HEK293 (cell line): ENCODE measurements at regions not wholly inside any gene's neighbourhood (a gene's known extent, or its start where the extent isn't known, plus 50 kb on each side); places are given as distances from the start of the nearest gene placed in this dataset.

Experiments
- ZNF184 ChIP-seq: fragments of 450-650 bp; IDR thresholded peaks from 2 replicates; pipeline ENCODE4 v1.5.1; 2018; ENCODE audit warnings: missing biosample characterization, mild to moderate bottlenecking, missing genetic modification characterization
- ZNF324 ChIP-seq: fragments of 450-650 bp; formaldehyde crosslinking; IDR thresholded peaks from 2 replicates; pipeline ENCODE4 v1.5.1; 2016; ENCODE audit warnings: missing biosample characterization, missing genetic modification characterization
- ZNF354C ChIP-seq: fragments of 450-650 bp; formaldehyde crosslinking; IDR thresholded peaks from 2 replicates; pipeline ENCODE4 v1.5.1; 2016; ENCODE audit warnings: missing biosample characterization, missing genetic modification characterization, low read depth, borderline replicate concordance
- ZNF510 ChIP-seq: fragments of 450-650 bp; formaldehyde crosslinking; IDR thresholded peaks from 2 replicates; pipeline ENCODE4 v1.5.1; 2018; ENCODE audit warnings: mild to moderate bottlenecking, missing genetic modification characterization, missing biosample characterization; ENCODE audit not compliant: insufficient replicate concordance
- ZNF600 ChIP-seq: fragments of 450-650 bp; formaldehyde crosslinking; IDR thresholded peaks from 2 replicates; pipeline ENCODE4 v1.5.1; 2016; ENCODE audit warnings: missing biosample characterization, missing genetic modification characterization
- ZNF792 ChIP-seq: fragments of 450-650 bp; formaldehyde crosslinking; IDR thresholded peaks from 2 replicates; pipeline ENCODE4 v1.5.1; 2016; ENCODE audit warnings: missing biosample characterization, missing genetic modification characterization
- ZNF830 ChIP-seq: fragments of 450-650 bp; IDR thresholded peaks from 2 replicates; pipeline ENCODE4 v1.5.0; 2018; ENCODE audit warnings: missing biosample characterization, missing genetic modification characterization, low read depth, mild to moderate bottlenecking, moderate library complexity
- ZSCAN16 ChIP-seq: fragments of 450-650 bp; formaldehyde crosslinking; IDR thresholded peaks from 2 replicates; pipeline ENCODE4 v1.5.1; 2016; ENCODE audit warnings: missing biosample characterization, missing genetic modification characterization
- TF ChIP-seq, protein P1 (sequence below): fragments of 450-650 bp; formaldehyde crosslinking; IDR thresholded peaks from 2 replicates; pipeline ENCODE4 v1.5.1; 2016; ENCODE audit warnings: missing biosample characterization, missing genetic modification characterization
- TF ChIP-seq, protein P2 (sequence below): fragments of 450-650 bp; formaldehyde crosslinking; IDR thresholded peaks from 2 replicates; pipeline ENCODE4 v1.5.1; 2016; ENCODE audit warnings: missing biosample characterization, missing genetic modification characterization, low read depth
- TF ChIP-seq, protein P3 (sequence below): fragments of 450-650 bp; formaldehyde crosslinking; IDR thresholded peaks from 2 replicates; pipeline ENCODE4 v1.5.1; 2016; ENCODE audit warnings: missing biosample characterization, missing genetic modification characterization
- TF ChIP-seq, protein P4 (sequence below): fragments of 450-650 bp; formaldehyde crosslinking; IDR thresholded peaks from 2 replicates; pipeline ENCODE4 v1.5.1; 2017; ENCODE audit warnings: missing biosample characterization, missing genetic modification characterization
- TF ChIP-seq, protein P5 (sequence below): fragments of 450-650 bp; IDR thresholded peaks from 2 replicates; pipeline ENCODE4 v1.5.1; 2018; ENCODE audit warnings: missing biosample characterization, missing genetic modification characterization

DNA sequence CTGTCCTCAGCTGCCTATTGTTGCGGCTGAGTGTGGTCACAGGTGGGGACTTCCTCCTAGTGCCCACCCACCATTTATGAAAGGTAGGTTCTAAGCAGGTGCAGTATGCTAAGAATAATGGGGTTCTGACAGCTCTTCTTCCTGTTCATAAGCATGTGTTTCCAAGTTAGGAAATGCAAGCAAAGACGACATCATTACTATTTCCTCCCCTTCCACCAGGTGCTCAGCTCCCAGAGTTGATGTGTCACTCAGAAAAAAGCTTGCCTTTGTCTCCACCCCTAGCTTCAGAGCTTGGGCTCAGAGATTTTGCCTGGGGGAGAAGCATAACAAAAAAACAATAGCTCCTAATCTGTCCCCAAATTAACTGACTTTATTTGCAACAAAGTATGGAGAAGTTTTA is 1076.7 kb downstream of the NR2F1-AS1 start:
- TF ChIP-seq, protein P1, sequence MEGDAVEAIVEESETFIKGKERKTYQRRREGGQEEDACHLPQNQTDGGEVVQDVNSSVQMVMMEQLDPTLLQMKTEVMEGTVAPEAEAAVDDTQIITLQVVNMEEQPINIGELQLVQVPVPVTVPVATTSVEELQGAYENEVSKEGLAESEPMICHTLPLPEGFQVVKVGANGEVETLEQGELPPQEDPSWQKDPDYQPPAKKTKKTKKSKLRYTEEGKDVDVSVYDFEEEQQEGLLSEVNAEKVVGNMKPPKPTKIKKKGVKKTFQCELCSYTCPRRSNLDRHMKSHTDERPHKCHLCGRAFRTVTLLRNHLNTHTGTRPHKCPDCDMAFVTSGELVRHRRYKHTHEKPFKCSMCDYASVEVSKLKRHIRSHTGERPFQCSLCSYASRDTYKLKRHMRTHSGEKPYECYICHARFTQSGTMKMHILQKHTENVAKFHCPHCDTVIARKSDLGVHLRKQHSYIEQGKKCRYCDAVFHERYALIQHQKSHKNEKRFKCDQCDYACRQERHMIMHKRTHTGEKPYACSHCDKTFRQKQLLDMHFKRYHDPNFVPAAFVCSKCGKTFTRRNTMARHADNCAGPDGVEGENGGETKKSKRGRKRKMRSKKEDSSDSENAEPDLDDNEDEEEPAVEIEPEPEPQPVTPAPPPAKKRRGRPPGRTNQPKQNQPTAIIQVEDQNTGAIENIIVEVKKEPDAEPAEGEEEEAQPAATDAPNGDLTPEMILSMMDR (tag by site-specific recombination): no peak
- no peak for TF ChIP-seq ZNF184 (tag by site-specific recombination)
- TF ChIP-seq ZNF792: no peak
- TF ChIP-seq, protein P2, sequence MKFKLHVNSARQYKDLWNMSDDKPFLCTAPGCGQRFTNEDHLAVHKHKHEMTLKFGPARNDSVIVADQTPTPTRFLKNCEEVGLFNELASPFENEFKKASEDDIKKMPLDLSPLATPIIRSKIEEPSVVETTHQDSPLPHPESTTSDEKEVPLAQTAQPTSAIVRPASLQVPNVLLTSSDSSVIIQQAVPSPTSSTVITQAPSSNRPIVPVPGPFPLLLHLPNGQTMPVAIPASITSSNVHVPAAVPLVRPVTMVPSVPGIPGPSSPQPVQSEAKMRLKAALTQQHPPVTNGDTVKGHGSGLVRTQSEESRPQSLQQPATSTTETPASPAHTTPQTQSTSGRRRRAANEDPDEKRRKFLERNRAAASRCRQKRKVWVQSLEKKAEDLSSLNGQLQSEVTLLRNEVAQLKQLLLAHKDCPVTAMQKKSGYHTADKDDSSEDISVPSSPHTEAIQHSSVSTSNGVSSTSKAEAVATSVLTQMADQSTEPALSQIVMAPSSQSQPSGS: no peak
- TF ChIP-seq ZNF510 (tag by site-specific recombination): no peak
- TF ChIP-seq ZNF354C (tag by site-specific recombination): no peak
- no peak for TF ChIP-seq ZNF324 (tag by site-specific recombination)
- TF ChIP-seq, protein P3, sequence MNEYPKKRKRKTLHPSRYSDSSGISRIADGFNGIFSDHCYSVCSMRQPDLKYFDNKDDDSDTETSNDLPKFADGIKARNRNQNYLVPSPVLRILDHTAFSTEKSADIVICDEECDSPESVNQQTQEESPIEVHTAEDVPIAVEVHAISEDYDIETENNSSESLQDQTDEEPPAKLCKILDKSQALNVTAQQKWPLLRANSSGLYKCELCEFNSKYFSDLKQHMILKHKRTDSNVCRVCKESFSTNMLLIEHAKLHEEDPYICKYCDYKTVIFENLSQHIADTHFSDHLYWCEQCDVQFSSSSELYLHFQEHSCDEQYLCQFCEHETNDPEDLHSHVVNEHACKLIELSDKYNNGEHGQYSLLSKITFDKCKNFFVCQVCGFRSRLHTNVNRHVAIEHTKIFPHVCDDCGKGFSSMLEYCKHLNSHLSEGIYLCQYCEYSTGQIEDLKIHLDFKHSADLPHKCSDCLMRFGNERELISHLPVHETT (tag by site-specific recombination): no peak
- TF ChIP-seq ZSCAN16 (tag by site-specific recombination): no peak
- TF ChIP-seq ZNF600: no peak
- TF ChIP-seq, protein P4, sequence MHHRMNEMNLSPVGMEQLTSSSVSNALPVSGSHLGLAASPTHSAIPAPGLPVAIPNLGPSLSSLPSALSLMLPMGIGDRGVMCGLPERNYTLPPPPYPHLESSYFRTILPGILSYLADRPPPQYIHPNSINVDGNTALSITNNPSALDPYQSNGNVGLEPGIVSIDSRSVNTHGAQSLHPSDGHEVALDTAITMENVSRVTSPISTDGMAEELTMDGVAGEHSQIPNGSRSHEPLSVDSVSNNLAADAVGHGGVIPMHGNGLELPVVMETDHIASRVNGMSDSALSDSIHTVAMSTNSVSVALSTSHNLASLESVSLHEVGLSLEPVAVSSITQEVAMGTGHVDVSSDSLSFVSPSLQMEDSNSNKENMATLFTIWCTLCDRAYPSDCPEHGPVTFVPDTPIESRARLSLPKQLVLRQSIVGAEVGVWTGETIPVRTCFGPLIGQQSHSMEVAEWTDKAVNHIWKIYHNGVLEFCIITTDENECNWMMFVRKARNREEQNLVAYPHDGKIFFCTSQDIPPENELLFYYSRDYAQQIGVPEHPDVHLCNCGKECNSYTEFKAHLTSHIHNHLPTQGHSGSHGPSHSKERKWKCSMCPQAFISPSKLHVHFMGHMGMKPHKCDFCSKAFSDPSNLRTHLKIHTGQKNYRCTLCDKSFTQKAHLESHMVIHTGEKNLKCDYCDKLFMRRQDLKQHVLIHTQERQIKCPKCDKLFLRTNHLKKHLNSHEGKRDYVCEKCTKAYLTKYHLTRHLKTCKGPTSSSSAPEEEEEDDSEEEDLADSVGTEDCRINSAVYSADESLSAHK (tag by site-specific recombination): no peak
- TF ChIP-seq ZNF830 (tag by site-specific recombination): no peak
- TF ChIP-seq, protein P5, sequence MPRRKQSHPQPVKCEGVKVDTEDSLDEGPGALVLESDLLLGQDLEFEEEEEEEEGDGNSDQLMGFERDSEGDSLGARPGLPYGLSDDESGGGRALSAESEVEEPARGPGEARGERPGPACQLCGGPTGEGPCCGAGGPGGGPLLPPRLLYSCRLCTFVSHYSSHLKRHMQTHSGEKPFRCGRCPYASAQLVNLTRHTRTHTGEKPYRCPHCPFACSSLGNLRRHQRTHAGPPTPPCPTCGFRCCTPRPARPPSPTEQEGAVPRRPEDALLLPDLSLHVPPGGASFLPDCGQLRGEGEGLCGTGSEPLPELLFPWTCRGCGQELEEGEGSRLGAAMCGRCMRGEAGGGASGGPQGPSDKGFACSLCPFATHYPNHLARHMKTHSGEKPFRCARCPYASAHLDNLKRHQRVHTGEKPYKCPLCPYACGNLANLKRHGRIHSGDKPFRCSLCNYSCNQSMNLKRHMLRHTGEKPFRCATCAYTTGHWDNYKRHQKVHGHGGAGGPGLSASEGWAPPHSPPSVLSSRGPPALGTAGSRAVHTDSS (tag by site-specific recombination): no peak
